Neural cell (in vitro differentiated cells): ENCODE measurements at regions not wholly inside any gene's neighbourhood (a gene's known extent, or its start where the extent isn't known, plus 50 kb on each side); places are given as distances from the start of the nearest gene placed in this dataset.

Experiments used
- H2AFZ ChIP-seq: fragments of 200-600, 300-800 bp; sonication (generic), shearing (Covaris generic); 2 replicates; pipeline ENCODE4 v1.6.0; 2014; ENCODE audit warnings: low read depth, mild to moderate bottlenecking, antibody characterized with exemption, low read length, moderate library complexity
- H3F3A ChIP-seq: fragments of 200-600 bp; shearing (Covaris generic); 2 replicates; pipeline ENCODE4 v1.6.1; 2016; ENCODE audit warnings: mild to moderate bottlenecking, moderate library complexity, mixed read lengths, antibody characterized with exemption, low read length; ENCODE audit not compliant: insufficient read depth, poor library complexity, severe bottlenecking
- H3K27ac ChIP-seq: fragments of 200-600, 300-800 bp; sonication (generic), shearing (Covaris generic); 2 replicates; pipeline ENCODE4 v1.5.1; 2014; ENCODE audit warnings: mild to moderate bottlenecking, low read length, moderate library complexity
- H3K27me3 ChIP-seq: fragments of 300-800, 200-600 bp; sonication (generic), shearing (Covaris generic); 2 replicates; pipeline ENCODE4 v1.6.0; 2014; ENCODE audit warnings: mild to moderate bottlenecking, low read depth, low read length, moderate library complexity; ENCODE audit not compliant: insufficient read depth
- H3K36me3 ChIP-seq: fragments of 300-800, 200-600 bp; sonication (generic), shearing (Covaris generic); 2 replicates; pipeline ENCODE4 v1.5.1; 2014; ENCODE audit warnings: mild to moderate bottlenecking, antibody characterized with exemption, low read length, moderate library complexity; ENCODE audit not compliant: insufficient read depth
- H3K4me2 ChIP-seq: fragments of 300-800, 200-600 bp; sonication (generic), shearing (Covaris generic); 2 replicates; pipeline ENCODE4 v1.6.0; 2014; ENCODE audit warnings: mild to moderate bottlenecking, low read length
- H3K4me3 ChIP-seq: fragments of 300-800, 200-600 bp; sonication (generic), shearing (Covaris generic); 2 replicates; pipeline ENCODE4 v1.5.1; 2014; ENCODE audit warnings: mild to moderate bottlenecking, low read length, moderate library complexity
- H3K79me2 ChIP-seq: fragments of 200-600 bp; shearing (Covaris generic); replicated peaks from 2 replicates; pipeline ENCODE4 v1.6.0; 2014; ENCODE audit warnings: mild to moderate bottlenecking, low read length, moderate library complexity; ENCODE audit not compliant: insufficient read depth
- H3K9ac ChIP-seq: fragments of 300-800, 200-600 bp; sonication (generic), shearing (Covaris generic); 2 replicates; pipeline ENCODE4 v1.6.1; 2016; ENCODE audit warnings: mild to moderate bottlenecking, low read length, mixed read lengths
- H3K9me2 ChIP-seq: fragments of 200-600 bp; shearing (Covaris generic); 2 replicates; pipeline ENCODE4 v1.6.1; 2016; ENCODE audit warnings: mild to moderate bottlenecking, low read length, mixed read lengths; ENCODE audit not compliant: insufficient read depth
- H3K9me3 ChIP-seq: fragments of 200-600, 300-800 bp; sonication (generic), shearing (Covaris generic); 2 replicates; pipeline ENCODE4 v1.6.1; 2016; ENCODE audit warnings: mild to moderate bottlenecking, mixed run types, low read length, moderate library complexity, mixed read lengths
- H4K20me1 ChIP-seq: fragments of 200-600 bp; shearing (Covaris generic); 2 replicates; pipeline ENCODE4 v1.6.1; 2016; ENCODE audit warnings: mild to moderate bottlenecking, mixed run types; ENCODE audit not compliant: insufficient read depth
- EP300 ChIP-seq: fragments of 450-650 bp; conservative IDR thresholded peaks from 2 replicates; pipeline ENCODE4 v1.6.1; 2014; ENCODE audit warnings: antibody characterized with exemption, mild to moderate bottlenecking, moderate library complexity; ENCODE audit not compliant: poor library complexity, severe bottlenecking
- EZH2 ChIP-seq: fragments of 200-600, 300-800 bp; shearing (Covaris generic), sonication (generic); IDR thresholded peaks from 2 replicates; pipeline ENCODE4 v1.6.1; 2014; ENCODE audit warnings: antibody characterized with exemption, low read length, borderline replicate concordance, mild to moderate bottlenecking; ENCODE audit not compliant: insufficient read depth, poor library complexity, severe bottlenecking
- MXI1 ChIP-seq: fragments of 450-650 bp; conservative IDR thresholded peaks from 2 replicates; pipeline ENCODE4 v1.6.1; 2014; ENCODE audit warnings: antibody characterized with exemption, mild to moderate bottlenecking; ENCODE audit not compliant: poor library complexity, severe bottlenecking
- POLR2AphosphoS5 ChIP-seq: IDR thresholded peaks from 2 replicates; pipeline ENCODE4 v1.6.1; 2012
- RAD21 ChIP-seq: fragments of 450-650 bp; conservative IDR thresholded peaks from 2 replicates; pipeline ENCODE4 v1.6.1; 2014; ENCODE audit warnings: antibody characterized with exemption, mild to moderate bottlenecking, moderate library complexity
- REST ChIP-seq: IDR thresholded peaks from 2 replicates; pipeline ENCODE4 v1.6.1; 2012; ENCODE audit warnings: borderline replicate concordance
- SMC3 ChIP-seq: fragments of 450-650 bp; conservative IDR thresholded peaks from 2 replicates; pipeline ENCODE4 v1.6.1; 2014; ENCODE audit warnings: antibody characterized with exemption, mild to moderate bottlenecking, moderate library complexity; ENCODE audit not compliant: poor library complexity
- TAF1 ChIP-seq: IDR thresholded peaks from 2 replicates; pipeline ENCODE4 v1.6.1; 2012; ENCODE audit warnings: low read depth
- TF ChIP-seq, protein P1 (sequence below): fragments of 450-650 bp; IDR thresholded peaks from 2 replicates; pipeline ENCODE4 v1.5.1; 2014; ENCODE audit warnings: antibody characterized with exemption, mild to moderate bottlenecking, moderate library complexity; ENCODE audit not compliant: poor library complexity, severe bottlenecking

GRCh38 chr7:34354011-34354410 lies 304.0 kb upstream of the NPSR1 start:
- H3K9me3 ChIP-seq: no peaks in the 10 kb centered on the region
- no peaks in the 10 kb centered on the region for H3K79me2 ChIP-seq
- H3K36me3 ChIP-seq: no peaks in the 10 kb centered on the region
- no peak overlapping the region for H3K9ac ChIP-seq
- H3F3A ChIP-seq: no peaks in the 10 kb centered on the region
- H3K4me3 ChIP-seq: no peak overlapping the region
- H3K27me3 ChIP-seq: no peaks in the 10 kb centered on the region
- no peak overlapping the region for H2AFZ ChIP-seq
- H3K9me2 ChIP-seq: no peaks in the 10 kb centered on the region
- no peaks in the 10 kb centered on the region for H4K20me1 ChIP-seq
- TF ChIP-seq EP300 (no peak), MXI1 (no peak), POLR2AphosphoS5 (no peak), TAF1 (no peak), RAD21 (no peak), REST (no peak), SMC3 (no peak), EZH2 (no peak)
- TF ChIP-seq, protein P1, sequence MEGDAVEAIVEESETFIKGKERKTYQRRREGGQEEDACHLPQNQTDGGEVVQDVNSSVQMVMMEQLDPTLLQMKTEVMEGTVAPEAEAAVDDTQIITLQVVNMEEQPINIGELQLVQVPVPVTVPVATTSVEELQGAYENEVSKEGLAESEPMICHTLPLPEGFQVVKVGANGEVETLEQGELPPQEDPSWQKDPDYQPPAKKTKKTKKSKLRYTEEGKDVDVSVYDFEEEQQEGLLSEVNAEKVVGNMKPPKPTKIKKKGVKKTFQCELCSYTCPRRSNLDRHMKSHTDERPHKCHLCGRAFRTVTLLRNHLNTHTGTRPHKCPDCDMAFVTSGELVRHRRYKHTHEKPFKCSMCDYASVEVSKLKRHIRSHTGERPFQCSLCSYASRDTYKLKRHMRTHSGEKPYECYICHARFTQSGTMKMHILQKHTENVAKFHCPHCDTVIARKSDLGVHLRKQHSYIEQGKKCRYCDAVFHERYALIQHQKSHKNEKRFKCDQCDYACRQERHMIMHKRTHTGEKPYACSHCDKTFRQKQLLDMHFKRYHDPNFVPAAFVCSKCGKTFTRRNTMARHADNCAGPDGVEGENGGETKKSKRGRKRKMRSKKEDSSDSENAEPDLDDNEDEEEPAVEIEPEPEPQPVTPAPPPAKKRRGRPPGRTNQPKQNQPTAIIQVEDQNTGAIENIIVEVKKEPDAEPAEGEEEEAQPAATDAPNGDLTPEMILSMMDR: no peak
- H3K4me2 ChIP-seq: no peak overlapping the region
- H3K27ac ChIP-seq: no peak overlapping the region

DNA sequence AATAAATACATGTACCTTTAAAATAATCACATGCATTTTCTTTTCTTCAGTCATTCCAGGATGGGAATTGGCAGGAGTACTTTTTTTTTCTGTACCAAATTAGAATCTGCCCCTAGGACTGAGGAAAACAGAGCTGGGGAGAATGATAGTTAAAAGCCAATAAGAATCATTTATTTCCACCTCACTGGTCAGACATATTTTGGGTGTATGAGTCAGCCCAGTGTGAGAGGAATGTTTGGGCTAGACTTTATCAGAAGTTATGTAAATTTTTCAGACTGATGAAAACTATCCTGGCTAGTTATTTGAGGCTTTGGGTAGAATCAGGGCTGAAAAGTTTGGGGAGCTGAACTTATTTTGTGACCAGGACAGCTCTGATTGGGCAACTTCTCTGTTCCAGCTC lies 303.1 kb upstream of the NPSR1 start:
- Histone ChIP-seq H3K79me2 (no peaks in the 10 kb centered on the region), H4K20me1 (no peaks in the 10 kb centered on the region), H3K9me2 (no peaks in the 10 kb centered on the region), H3F3A (no peaks in the 10 kb centered on the region), H3K4me3 (no peak overlapping the region), H3K27me3 (no peaks in the 10 kb centered on the region), H3K4me2 (no peak overlapping the region), H3K9me3 (no peaks in the 10 kb centered on the region), H3K36me3 (no peaks in the 10 kb centered on the region), H2AFZ (no peak overlapping the region), H3K9ac (no peak overlapping the region), H3K27ac (no peak overlapping the region)
- TF ChIP-seq, protein P1: no peak
- TF ChIP-seq TAF1: no peak
